B cell (primary cell): ENCODE measurements at regions not wholly inside any gene's neighbourhood (a gene's known extent, or its start where the extent isn't known, plus 50 kb on each side); places are given as distances from the start of the nearest gene placed in this dataset.
A peak's percentile ranks its signal among the peaks of the same experiment; 100 is the strongest.
"Not testable (repeated sequence)": the region's sequence is repeated elsewhere in the genome, so short reads cannot be mapped to it uniquely, and the experiment has no call there.

Experiments used
- ATAC-seq: fragments of 200-7000 bp; cut with Tn5 transposase; one replicate; pipeline ENCODE4 v1.10.0; 2021; ENCODE audit warnings: low read depth, mild to moderate bottlenecking, moderate number of reproducible peaks, moderate library complexity
- CTCF ChIA-PET: fragments of 350-600 bp; sonication (Branson Sonifier 250); formaldehyde crosslinking; loops from one replicate; lab custom pipeline; 2021; ENCODE audit warnings: antibody characterized with exemption, inconsistent platforms; lab: Charles Lee
- POLR2A ChIA-PET: fragments of 350-600 bp; sonication (Branson Sonifier 250); formaldehyde crosslinking; loops from one replicate; lab custom pipeline; 2021; ENCODE audit warnings: antibody characterized with exemption; lab: Charles Lee
- DNase-seq: peaks from one replicate; pipeline ENCODE4 v3.0.0; 2013
- H2AFZ ChIP-seq: 2 replicates; pipeline ENCODE4 v1.6.1; 2012; ENCODE audit warnings: mild to moderate bottlenecking, low read depth, low read length; ENCODE audit not compliant: insufficient read depth, poor library complexity, severe bottlenecking
- H3K27ac ChIP-seq, 2 donors: 1 replicate in 1 of 2; 2 replicates in 1 of 2; pipeline ENCODE4 v1.5.1; 2012 to 2013; ENCODE audit warnings: low read length in 2 of 2, mild to moderate bottlenecking in 2 of 2, moderate library complexity in 1 of 2
- H3K27me3 ChIP-seq, 4 experiments: fragments of 200-600 bp in 1 of 4; sonication (generic) in 1 of 4; replicated peaks in 1 of 4; 1 replicate in 2 of 4; 2 replicates in 2 of 4; pipeline versions ENCODE4 v1.6.1 to v1.7.0; 2013 to 2016; ENCODE audit warnings: low read length in 3 of 4, mild to moderate bottlenecking in 2 of 4, mixed read lengths in 1 of 4, moderate library complexity in 1 of 4; ENCODE audit not compliant: insufficient read depth in 4 of 4, control insufficient read depth in 3 of 4; ENCODE audit errors: control extremely low read depth in 1 of 4
- H3K36me3 ChIP-seq, 2 experiments: replicated peaks in 1 of 2; 1 replicate in 1 of 2; 2 replicates in 1 of 2; pipeline versions ENCODE4 v1.6.1 to v1.7.1; 2013; ENCODE audit warnings: low read length in 1 of 2; ENCODE audit not compliant: insufficient read depth in 2 of 2, control insufficient read depth in 1 of 2; ENCODE audit errors: control extremely low read depth in 1 of 2, extremely low read depth in 1 of 2
- H3K4me1 ChIP-seq, 2 donors: fragments of 200-600 bp in 1 of 2; sonication (generic) in 1 of 2; 1 replicate in 1 of 2; 2 replicates in 1 of 2; pipeline versions ENCODE4 v1.5.1 to v1.6.1; 2013 to 2017; ENCODE audit warnings: low read length in 2 of 2; ENCODE audit not compliant: control insufficient read depth in 2 of 2, insufficient read depth in 2 of 2
- H3K4me2 ChIP-seq: replicated peaks from 2 replicates; pipeline ENCODE3; 2012; ENCODE audit warnings: mild to moderate bottlenecking, low read depth, low read length; ENCODE audit not compliant: poor library complexity, severe bottlenecking
- H3K4me3 ChIP-seq, 5 experiments: fragments of 200-600 bp in 1 of 5; sonication (generic) in 1 of 5; 1 replicate in 3 of 5; 2 replicates in 2 of 5; pipeline versions ENCODE4 v1.5.1 to v1.7.0; 2011 to 2016; ENCODE audit warnings: low read length in 4 of 5, mild to moderate bottlenecking in 4 of 5, low read depth in 2 of 5, control low read depth in 1 of 5, moderate library complexity in 1 of 5; ENCODE audit not compliant: insufficient read depth in 1 of 5; ENCODE audit errors: control extremely low read depth in 1 of 5, extremely low read depth in 1 of 5
- H3K79me2 ChIP-seq: fragments of 200-600 bp; sonication (generic); one replicate; pipeline ENCODE4 v1.6.0; 2016; ENCODE audit warnings: low read length; ENCODE audit not compliant: control insufficient read depth, insufficient read depth
- H3K9ac ChIP-seq: fragments of 200-600 bp; sonication (generic); 2 replicates; pipeline ENCODE4 v1.6.1; 2017; ENCODE audit warnings: mild to moderate bottlenecking, low read length, moderate library complexity
- H3K9me3 ChIP-seq, 3 donors: one replicate each; pipeline versions ENCODE4 v1.6.1 to v1.7.1; 2013; ENCODE audit warnings: low read length in 2 of 3; ENCODE audit not compliant: control insufficient read depth in 2 of 3, insufficient read depth in 1 of 3; ENCODE audit errors: control extremely low read depth in 1 of 3
- H4K20me1 ChIP-seq: 2 replicates; pipeline ENCODE4 v1.6.0; 2012; ENCODE audit warnings: mild to moderate bottlenecking, low read length; ENCODE audit not compliant: insufficient read depth, control insufficient read depth, poor library complexity, severe bottlenecking
- H3K27ac Mint-ChIP-seq: one replicate; pipeline ENCODE4 v1.8.0; 2021; ENCODE audit warnings: mixed read lengths
- H3K27me3 Mint-ChIP-seq: one replicate; pipeline ENCODE4 v1.8.0; 2021; ENCODE audit warnings: mixed read lengths
- H3K4me1 Mint-ChIP-seq: one replicate; pipeline ENCODE4 v1.8.0; 2021; ENCODE audit warnings: mixed read lengths
- H3K4me3 Mint-ChIP-seq: one replicate; pipeline ENCODE4 v1.8.0; 2021; ENCODE audit warnings: mixed read lengths
- H3K9me3 Mint-ChIP-seq: one replicate; pipeline ENCODE4 v1.8.0; 2022; ENCODE audit warnings: mixed read lengths; ENCODE audit not compliant: insufficient read depth
- CTCF ChIP-seq: fragments of 200-600 bp; IDR thresholded peaks from one replicate; pipeline ENCODE4 v1.8.0; 2022; ENCODE audit warnings: antibody characterized with exemption, mild to moderate bottlenecking
- EZH2 ChIP-seq: IDR thresholded peaks from 2 replicates; pipeline ENCODE4 v1.6.1; 2012; ENCODE audit warnings: borderline replicate concordance, low read depth, mild to moderate bottlenecking, moderate library complexity, low read length; ENCODE audit not compliant: insufficient read depth, poor library complexity, severe bottlenecking
- WGBS: methylation state at CpG from one replicate; pipeline ENCODE4 v1.1.5; 2013; ENCODE audit warnings: missing lambda C conversion rate; ENCODE audit not compliant: insufficient coverage; 5-methylcytosine and 5-hydroxymethylcytosine counted together
- intact Hi-C: fragments of 100-400 bp; cut with micrococcal nuclease; formaldehyde crosslinking; loops from one replicate; pipeline ENCODE4 v1.10.0; 2022

GRCh38 chr2:180240774-180241173 is 233.7 kb upstream of the CWC22 start:
- Histone ChIP-seq H3K9ac (no peak overlapping the region), H3K9me3 (no peaks in the 10 kb centered on the region), H2AFZ (no peak overlapping the region), H3K27ac (no peak overlapping the region), H4K20me1 (no peaks in the 10 kb centered on the region), H3K4me1 (no peaks in the 10 kb centered on the region), H3K4me3 (no peak overlapping the region), H3K4me2 (no peak overlapping the region), H3K36me3 (no peaks in the 10 kb centered on the region), H3K27me3 (no peaks in the 10 kb centered on the region), H3K79me2 (no peaks in the 10 kb centered on the region)
- TF ChIP-seq EZH2, result no peak
- peak; percentile 28 for TF ChIP-seq CTCF
- ATAC-seq (no peak), DNase-seq (peak; percentile 13)
- H3K27me3 Mint-ChIP-seq, result peaks cover 3% of the 10 kb centered on the region
- intact Hi-C loops, result loop anchor here (1.0 to 5.0 kb wide), 2 partner anchors 818 to 1477 kb away; no protein-coding TSS in a partner anchor
- no peak overlapping the region for H3K27ac Mint-ChIP-seq
- H3K4me1 Mint-ChIP-seq, result no peaks in the 10 kb centered on the region
- no peaks in the 10 kb centered on the region for H3K9me3 Mint-ChIP-seq
- ChIA-PET CTCF (interaction anchor here (1.0 to 3.2 kb wide), 3 partner anchors 16 to 818 kb away, joined by 4 to 18 read pairs (median 6); partner anchors contain the start of gene UBE2E3), POLR2A (no interaction called here)
- H3K4me3 Mint-ChIP-seq, result no peak overlapping the region

GRCh38 chr2:180238729-180239128 is 231.6 kb upstream of the CWC22 start:
- no peak overlapping the region for H3K27ac ChIP-seq
- TF ChIP-seq CTCF, result no peak
- no peak for TF ChIP-seq EZH2
- no peak overlapping the region for H3K4me3 ChIP-seq
- no peaks in the 10 kb centered on the region for H4K20me1 ChIP-seq
- no peak for DNase-seq
- POLR2A ChIA-PET, result no interaction called here
- Mint-ChIP-seq H3K4me1 (no peaks in the 10 kb centered on the region), H3K27ac (no peak overlapping the region), H3K9me3 (no peaks in the 10 kb centered on the region), H3K27me3 (peaks cover 3% of the 10 kb centered on the region), H3K4me3 (no peak overlapping the region)
- no peak overlapping the region for H2AFZ ChIP-seq
- H3K79me2 ChIP-seq, result no peaks in the 10 kb centered on the region
- intact Hi-C loops, result no loop called here
- H3K27me3 ChIP-seq, result no peaks in the 10 kb centered on the region
- no peak for ATAC-seq
- H3K4me2 ChIP-seq, result no peak overlapping the region
- 100% methylated on average over 4 of the region's 8 CpGs for WGBS
- no peaks in the 10 kb centered on the region for H3K4me1 ChIP-seq
- no peak overlapping the region for H3K9ac ChIP-seq
- CTCF ChIA-PET, result interaction anchor here (0.6 to 3.2 kb wide), 2 partner anchors 820 to 823 kb away, joined by 4 to 18 read pairs; no protein-coding TSS in a partner anchor
- H3K36me3 ChIP-seq, result no peaks in the 10 kb centered on the region
- no peaks in the 10 kb centered on the region for H3K9me3 ChIP-seq

GRCh38 chr2:180236061-180236460 is 229.0 kb upstream of the CWC22 start:
- H3K36me3 ChIP-seq, DNase-seq, H2AFZ ChIP-seq, H3K4me3 ChIP-seq, H4K20me1 ChIP-seq, H3K79me2 ChIP-seq, H3K9ac ChIP-seq, H3K4me1 Mint-ChIP-seq, ATAC-seq, H3K27me3 ChIP-seq, H3K27ac Mint-ChIP-seq, H3K4me2 ChIP-seq, POLR2A ChIA-PET, H3K27me3 Mint-ChIP-seq, H3K4me1 ChIP-seq, intact Hi-C loops, H3K9me3 ChIP-seq, H3K9me3 Mint-ChIP-seq, H3K27ac ChIP-seq, H3K4me3 Mint-ChIP-seq: not testable (repeated sequence)
- CTCF ChIA-PET, result interaction anchor here (0.7 kb wide), 1 partner anchor 1390 kb away, joined by 4 read pairs; no protein-coding TSS in a partner anchor
- WGBS, result 94% methylated on average over 2 of the region's 3 CpGs
